Esophagus muscularis mucosa (tissue), 4 donors: ENCODE measurements at regions not wholly inside any gene's neighbourhood (a gene's known extent, or its start where the extent isn't known, plus 50 kb on each side); places are given as distances from the start of the nearest gene placed in this dataset.
"Not testable (repeated sequence)": the region's sequence is repeated elsewhere in the genome, so short reads cannot be mapped to it uniquely, and the experiment has no call there.

ENCODE experiments used
- EP300 ChIP-seq: sonication (generic); formaldehyde crosslinking; IDR thresholded peaks from one replicate; pipeline ENCODE4 v1.6.1; 2017; ENCODE audit warnings: antibody characterized with exemption
- POLR2A ChIP-seq: fragments of 450-650 bp; IDR thresholded peaks from one replicate; pipeline ENCODE4 v1.6.1; 2017; ENCODE audit warnings: antibody characterized with exemption, moderate library complexity, mild to moderate bottlenecking, low read depth
- POLR2AphosphoS5 ChIP-seq, 2 donors: sonication (generic); formaldehyde crosslinking; IDR thresholded peaks; one replicate each; pipeline ENCODE4 v1.6.1; 2017; ENCODE audit warnings: antibody characterized with exemption in 2 of 2
- TF ChIP-seq, protein P1 (sequence below), 3 experiments: fragments of 200-600 bp in 2 of 3; fragments of 450-650 bp in 1 of 3; sonication (generic) in 2 of 3; IDR thresholded peaks; one replicate each; pipeline ENCODE4 v1.5.1; 2017 to 2019; ENCODE audit warnings: antibody characterized with exemption in 3 of 3, mild to moderate bottlenecking in 2 of 3, moderate library complexity in 1 of 3

DNA sequence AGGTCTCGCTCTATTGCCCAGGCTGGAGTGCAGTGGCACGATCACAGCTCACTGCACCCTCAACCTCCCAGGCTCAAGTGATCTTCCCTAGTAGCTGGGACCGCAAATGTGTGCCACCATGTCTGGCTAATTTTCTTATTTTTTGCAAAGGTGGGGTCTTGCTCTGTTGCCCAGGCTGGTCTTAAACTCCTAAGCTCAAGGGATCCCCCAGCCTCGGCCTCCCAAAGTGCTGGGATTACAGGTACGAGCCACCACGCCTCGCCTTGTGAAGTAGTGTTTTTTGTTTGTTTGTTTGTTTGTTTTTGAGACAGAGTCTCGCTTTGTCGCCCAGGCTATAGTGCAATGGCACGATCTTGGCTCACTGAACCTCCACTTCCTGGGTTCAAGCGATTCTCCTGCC, 125.5 kb downstream of the HAUS1 start:
- TF ChIP-seq EP300; POLR2A; POLR2AphosphoS5 (IDR thresholded peaks at IDR 0.05): not testable (repeated sequence)
- TF ChIP-seq, protein P1, sequence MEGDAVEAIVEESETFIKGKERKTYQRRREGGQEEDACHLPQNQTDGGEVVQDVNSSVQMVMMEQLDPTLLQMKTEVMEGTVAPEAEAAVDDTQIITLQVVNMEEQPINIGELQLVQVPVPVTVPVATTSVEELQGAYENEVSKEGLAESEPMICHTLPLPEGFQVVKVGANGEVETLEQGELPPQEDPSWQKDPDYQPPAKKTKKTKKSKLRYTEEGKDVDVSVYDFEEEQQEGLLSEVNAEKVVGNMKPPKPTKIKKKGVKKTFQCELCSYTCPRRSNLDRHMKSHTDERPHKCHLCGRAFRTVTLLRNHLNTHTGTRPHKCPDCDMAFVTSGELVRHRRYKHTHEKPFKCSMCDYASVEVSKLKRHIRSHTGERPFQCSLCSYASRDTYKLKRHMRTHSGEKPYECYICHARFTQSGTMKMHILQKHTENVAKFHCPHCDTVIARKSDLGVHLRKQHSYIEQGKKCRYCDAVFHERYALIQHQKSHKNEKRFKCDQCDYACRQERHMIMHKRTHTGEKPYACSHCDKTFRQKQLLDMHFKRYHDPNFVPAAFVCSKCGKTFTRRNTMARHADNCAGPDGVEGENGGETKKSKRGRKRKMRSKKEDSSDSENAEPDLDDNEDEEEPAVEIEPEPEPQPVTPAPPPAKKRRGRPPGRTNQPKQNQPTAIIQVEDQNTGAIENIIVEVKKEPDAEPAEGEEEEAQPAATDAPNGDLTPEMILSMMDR (IDR thresholded peaks at IDR 0.05): not testable (repeated sequence)
